GM23338 (cell line): ENCODE measurements at regions not wholly inside any gene's neighbourhood (a gene's known extent, or its start where the extent isn't known, plus 50 kb on each side); places are given as distances from the start of the nearest gene placed in this dataset.

ENCODE experiments used
- ATAC-seq: fragments of 200-7000 bp; cut with Tn5 transposase; 3 replicates; pipeline ENCODE4 v1.9.1; 2020
- DNase-seq: peaks from one replicate; pipeline ENCODE4 v3.0.0-alpha.2; 2015; ENCODE audit warnings: low spot score
- H2AFZ ChIP-seq: fragments of 200-600 bp; sonication (generic); 2 replicates; pipeline ENCODE4 v1.8.0; 2016; ENCODE audit warnings: antibody characterized with exemption, mild to moderate bottlenecking, moderate library complexity
- H3F3A ChIP-seq: fragments of 200-600 bp; sonication (generic); replicated peaks from 2 replicates; pipeline ENCODE4 v1.8.0; 2017; ENCODE audit warnings: antibody characterized with exemption, mixed run types, low read depth
- H3K27ac ChIP-seq: fragments of 200-600 bp; sonication (generic); 2 replicates; pipeline ENCODE4 v1.6.1; 2016; ENCODE audit warnings: low read depth
- H3K27me3 ChIP-seq: fragments of 200-600 bp; sonication (generic); 2 replicates; pipeline ENCODE4 v1.8.0; 2016; ENCODE audit warnings: mild to moderate bottlenecking, mixed run types, moderate library complexity; ENCODE audit not compliant: insufficient read depth
- H3K36me3 ChIP-seq: fragments of 200-600 bp; sonication (generic); 2 replicates; pipeline ENCODE4 v1.8.0; 2016; ENCODE audit warnings: mild to moderate bottlenecking; ENCODE audit not compliant: insufficient read depth
- H3K4me1 ChIP-seq: fragments of 200-600 bp; sonication (generic); 2 replicates; pipeline ENCODE4 v1.8.0; 2016; ENCODE audit warnings: mild to moderate bottlenecking, moderate library complexity; ENCODE audit not compliant: insufficient read depth
- H3K4me2 ChIP-seq: fragments of 200-600 bp; sonication (generic); 2 replicates; pipeline ENCODE4 v1.7.1; 2017; ENCODE audit warnings: mixed run types
- H3K4me3 ChIP-seq: fragments of 200-600 bp; sonication (generic); 2 replicates; pipeline ENCODE4 v1.6.1; 2016; ENCODE audit warnings: mixed run types
- H3K79me2 ChIP-seq: fragments of 200-600 bp; sonication (generic); replicated peaks from 2 replicates; pipeline ENCODE4 v1.8.0; 2017; ENCODE audit warnings: mild to moderate bottlenecking; ENCODE audit not compliant: insufficient read depth
- H3K9me2 ChIP-seq: fragments of 200-600 bp; sonication (generic); 2 replicates; pipeline ENCODE4 v1.8.0; 2017; ENCODE audit not compliant: insufficient read depth
- H4K20me1 ChIP-seq: fragments of 200-600 bp; sonication (generic); replicated peaks from 2 replicates; pipeline ENCODE4 v1.8.0; 2017; ENCODE audit warnings: mild to moderate bottlenecking; ENCODE audit not compliant: insufficient read depth
- H3K27ac Mint-ChIP-seq: 2 replicates; pipeline ENCODE4 v1.8.0; 2020; ENCODE audit warnings: inconsistent platforms, mild to moderate bottlenecking, moderate library complexity, mixed read lengths
- H3K27me3 Mint-ChIP-seq: 3 replicates; pipeline ENCODE4 v1.8.0; 2022; ENCODE audit warnings: low read depth, mild to moderate bottlenecking, moderate library complexity, mixed read lengths, inconsistent platforms; ENCODE audit not compliant: insufficient read depth, poor library complexity
- H3K36me3 Mint-ChIP-seq: 3 replicates; pipeline ENCODE4 v1.8.0; 2021; ENCODE audit warnings: low read depth, mild to moderate bottlenecking, inconsistent platforms, moderate library complexity, mixed read lengths
- H3K4me1 Mint-ChIP-seq: 3 replicates; pipeline ENCODE4 v1.8.0; 2020; ENCODE audit warnings: mild to moderate bottlenecking, inconsistent platforms, mixed read lengths
- H3K4me3 Mint-ChIP-seq: 3 replicates; pipeline ENCODE4 v1.8.0; 2021; ENCODE audit warnings: moderate library complexity, mild to moderate bottlenecking, inconsistent platforms, mixed read lengths
- H3K9me3 Mint-ChIP-seq: 3 replicates; pipeline ENCODE4 v1.8.0; 2020; ENCODE audit warnings: moderate library complexity, mild to moderate bottlenecking, inconsistent platforms, mixed read lengths
- CREB1 ChIP-seq: fragments of 250-450 bp; sonication (Bioruptor Pico); IDR thresholded peaks from 2 replicates; pipeline ENCODE4 v1.5.0; 2020; ENCODE audit warnings: low read depth, mild to moderate bottlenecking, moderate library complexity
- EZH2 ChIP-seq: fragments of 200-600 bp; sonication (generic); IDR thresholded peaks from one replicate; pipeline ENCODE4 v1.8.0; 2017; ENCODE audit warnings: antibody characterized with exemption, mild to moderate bottlenecking, low read depth; ENCODE audit not compliant: unreplicated experiment
- EZH2phosphoT487 ChIP-seq: fragments of 200-600 bp; sonication (generic); IDR thresholded peaks from one replicate; pipeline ENCODE4 v1.8.1; 2018; ENCODE audit warnings: antibody characterized with exemption; ENCODE audit not compliant: unreplicated experiment
- JUNB ChIP-seq: IDR thresholded peaks from one replicate; pipeline ENCODE4 v1.6.1; 2016; ENCODE audit warnings: antibody characterized with exemption; ENCODE audit not compliant: unreplicated experiment
- NANOG ChIP-seq: IDR thresholded peaks from 2 replicates; pipeline ENCODE4 v1.6.1; 2016; ENCODE audit warnings: antibody characterized with exemption, borderline replicate concordance
- POLR2AphosphoS5 ChIP-seq: IDR thresholded peaks from 2 replicates; pipeline ENCODE4 v1.6.1; 2016; ENCODE audit warnings: antibody characterized with exemption, low read depth
- STAT1 ChIP-seq: IDR thresholded peaks from one replicate; pipeline ENCODE4 v1.6.1; 2016; ENCODE audit warnings: antibody characterized with exemption; ENCODE audit not compliant: unreplicated experiment
- ZNF114 ChIP-seq: fragments of 250-450 bp; sonication (Bioruptor Pico); IDR thresholded peaks from 2 replicates; pipeline ENCODE4 v1.5.0; 2020; ENCODE audit warnings: mild to moderate bottlenecking, moderate library complexity
- ZNF331 ChIP-seq: fragments of 250-450 bp; sonication (Bioruptor Pico); IDR thresholded peaks from 2 replicates; pipeline ENCODE4 v1.5.0; 2020; ENCODE audit warnings: low read depth, mild to moderate bottlenecking, moderate library complexity
- TF ChIP-seq, protein P1 (sequence below), 2 experiments: fragments of 200-600 bp in 1 of 2; sonication (generic) in 1 of 2; conservative IDR thresholded peaks; 2 replicates each; pipeline versions ENCODE4 v1.5.1 to v1.6.1; 2016 to 2017; ENCODE audit warnings: antibody characterized with exemption in 2 of 2, low read depth in 2 of 2, mild to moderate bottlenecking in 2 of 2, moderate library complexity in 1 of 2
- TF ChIP-seq, protein P2 (sequence below): IDR thresholded peaks from one replicate; pipeline ENCODE4 v1.6.1; 2018; ENCODE audit warnings: antibody characterized with exemption; ENCODE audit not compliant: unreplicated experiment
- TF ChIP-seq, protein P3 (sequence below): fragments of 250-450 bp; sonication (Bioruptor Pico); IDR thresholded peaks from 2 replicates; pipeline ENCODE4 v1.5.0; 2020; ENCODE audit warnings: mild to moderate bottlenecking, moderate library complexity
- TF ChIP-seq, protein P4 (sequence below): IDR thresholded peaks from 2 replicates; pipeline ENCODE4 v1.6.1; 2016; ENCODE audit warnings: antibody characterized with exemption

DNA sequence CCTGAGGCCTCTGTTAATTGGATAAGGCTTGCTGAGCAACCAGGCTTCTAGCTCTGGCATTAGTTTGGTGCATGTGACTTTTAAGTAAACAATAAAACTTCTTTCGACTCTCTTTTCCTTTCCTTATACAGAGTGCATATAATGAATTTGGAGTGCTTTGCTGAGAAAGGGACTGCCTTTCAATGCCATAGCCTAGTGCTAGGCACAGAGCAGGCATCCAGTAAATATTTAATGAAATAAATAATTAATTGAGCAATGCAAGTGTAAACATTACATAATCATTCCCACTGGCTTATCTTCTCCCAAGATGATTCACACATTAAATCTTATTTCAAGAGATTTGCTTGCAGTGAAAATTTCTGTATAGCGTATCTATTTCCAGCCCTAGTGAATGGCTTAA, 74.1 kb downstream of the NMUR2 start:
- no peaks in the 10 kb centered on the region for H3K36me3 ChIP-seq
- H3F3A ChIP-seq, result no peaks in the 10 kb centered on the region
- H3K4me3 ChIP-seq, result no peak overlapping the region
- no peak overlapping the region for H2AFZ ChIP-seq
- H3K4me1 ChIP-seq, result no peaks in the 10 kb centered on the region
- Mint-ChIP-seq H3K27ac (no peak overlapping the region), H3K27me3 (no peaks in the 10 kb centered on the region), H3K9me3 (no peaks in the 10 kb centered on the region), H3K4me1 (peaks cover 4% of the 10 kb centered on the region; the same call in 2 of the 3 replicates), H3K4me3 (no peak overlapping the region), H3K36me3 (no peaks in the 10 kb centered on the region)
- no peak for ATAC-seq
- H3K79me2 ChIP-seq, result no peaks in the 10 kb centered on the region
- TF ChIP-seq NANOG (no peak), ZNF114 (CRISPR knock-in tag) (no peak), JUNB (no peak), CREB1 (no peak), ZNF331 (CRISPR knock-in tag) (no peak), EZH2phosphoT487 (no peak), POLR2AphosphoS5 (no peak), EZH2 (no peak), STAT1 (no peak)
- TF ChIP-seq, protein P1, sequence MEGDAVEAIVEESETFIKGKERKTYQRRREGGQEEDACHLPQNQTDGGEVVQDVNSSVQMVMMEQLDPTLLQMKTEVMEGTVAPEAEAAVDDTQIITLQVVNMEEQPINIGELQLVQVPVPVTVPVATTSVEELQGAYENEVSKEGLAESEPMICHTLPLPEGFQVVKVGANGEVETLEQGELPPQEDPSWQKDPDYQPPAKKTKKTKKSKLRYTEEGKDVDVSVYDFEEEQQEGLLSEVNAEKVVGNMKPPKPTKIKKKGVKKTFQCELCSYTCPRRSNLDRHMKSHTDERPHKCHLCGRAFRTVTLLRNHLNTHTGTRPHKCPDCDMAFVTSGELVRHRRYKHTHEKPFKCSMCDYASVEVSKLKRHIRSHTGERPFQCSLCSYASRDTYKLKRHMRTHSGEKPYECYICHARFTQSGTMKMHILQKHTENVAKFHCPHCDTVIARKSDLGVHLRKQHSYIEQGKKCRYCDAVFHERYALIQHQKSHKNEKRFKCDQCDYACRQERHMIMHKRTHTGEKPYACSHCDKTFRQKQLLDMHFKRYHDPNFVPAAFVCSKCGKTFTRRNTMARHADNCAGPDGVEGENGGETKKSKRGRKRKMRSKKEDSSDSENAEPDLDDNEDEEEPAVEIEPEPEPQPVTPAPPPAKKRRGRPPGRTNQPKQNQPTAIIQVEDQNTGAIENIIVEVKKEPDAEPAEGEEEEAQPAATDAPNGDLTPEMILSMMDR (conservative IDR thresholded peaks at IDR 0.05; ENCODE audit: low read depth in 2 of 2), result no peak
- TF ChIP-seq, protein P2, sequence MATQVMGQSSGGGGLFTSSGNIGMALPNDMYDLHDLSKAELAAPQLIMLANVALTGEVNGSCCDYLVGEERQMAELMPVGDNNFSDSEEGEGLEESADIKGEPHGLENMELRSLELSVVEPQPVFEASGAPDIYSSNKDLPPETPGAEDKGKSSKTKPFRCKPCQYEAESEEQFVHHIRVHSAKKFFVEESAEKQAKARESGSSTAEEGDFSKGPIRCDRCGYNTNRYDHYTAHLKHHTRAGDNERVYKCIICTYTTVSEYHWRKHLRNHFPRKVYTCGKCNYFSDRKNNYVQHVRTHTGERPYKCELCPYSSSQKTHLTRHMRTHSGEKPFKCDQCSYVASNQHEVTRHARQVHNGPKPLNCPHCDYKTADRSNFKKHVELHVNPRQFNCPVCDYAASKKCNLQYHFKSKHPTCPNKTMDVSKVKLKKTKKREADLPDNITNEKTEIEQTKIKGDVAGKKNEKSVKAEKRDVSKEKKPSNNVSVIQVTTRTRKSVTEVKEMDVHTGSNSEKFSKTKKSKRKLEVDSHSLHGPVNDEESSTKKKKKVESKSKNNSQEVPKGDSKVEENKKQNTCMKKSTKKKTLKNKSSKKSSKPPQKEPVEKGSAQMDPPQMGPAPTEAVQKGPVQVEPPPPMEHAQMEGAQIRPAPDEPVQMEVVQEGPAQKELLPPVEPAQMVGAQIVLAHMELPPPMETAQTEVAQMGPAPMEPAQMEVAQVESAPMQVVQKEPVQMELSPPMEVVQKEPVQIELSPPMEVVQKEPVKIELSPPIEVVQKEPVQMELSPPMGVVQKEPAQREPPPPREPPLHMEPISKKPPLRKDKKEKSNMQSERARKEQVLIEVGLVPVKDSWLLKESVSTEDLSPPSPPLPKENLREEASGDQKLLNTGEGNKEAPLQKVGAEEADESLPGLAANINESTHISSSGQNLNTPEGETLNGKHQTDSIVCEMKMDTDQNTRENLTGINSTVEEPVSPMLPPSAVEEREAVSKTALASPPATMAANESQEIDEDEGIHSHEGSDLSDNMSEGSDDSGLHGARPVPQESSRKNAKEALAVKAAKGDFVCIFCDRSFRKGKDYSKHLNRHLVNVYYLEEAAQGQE, result no peak
- TF ChIP-seq, protein P3, sequence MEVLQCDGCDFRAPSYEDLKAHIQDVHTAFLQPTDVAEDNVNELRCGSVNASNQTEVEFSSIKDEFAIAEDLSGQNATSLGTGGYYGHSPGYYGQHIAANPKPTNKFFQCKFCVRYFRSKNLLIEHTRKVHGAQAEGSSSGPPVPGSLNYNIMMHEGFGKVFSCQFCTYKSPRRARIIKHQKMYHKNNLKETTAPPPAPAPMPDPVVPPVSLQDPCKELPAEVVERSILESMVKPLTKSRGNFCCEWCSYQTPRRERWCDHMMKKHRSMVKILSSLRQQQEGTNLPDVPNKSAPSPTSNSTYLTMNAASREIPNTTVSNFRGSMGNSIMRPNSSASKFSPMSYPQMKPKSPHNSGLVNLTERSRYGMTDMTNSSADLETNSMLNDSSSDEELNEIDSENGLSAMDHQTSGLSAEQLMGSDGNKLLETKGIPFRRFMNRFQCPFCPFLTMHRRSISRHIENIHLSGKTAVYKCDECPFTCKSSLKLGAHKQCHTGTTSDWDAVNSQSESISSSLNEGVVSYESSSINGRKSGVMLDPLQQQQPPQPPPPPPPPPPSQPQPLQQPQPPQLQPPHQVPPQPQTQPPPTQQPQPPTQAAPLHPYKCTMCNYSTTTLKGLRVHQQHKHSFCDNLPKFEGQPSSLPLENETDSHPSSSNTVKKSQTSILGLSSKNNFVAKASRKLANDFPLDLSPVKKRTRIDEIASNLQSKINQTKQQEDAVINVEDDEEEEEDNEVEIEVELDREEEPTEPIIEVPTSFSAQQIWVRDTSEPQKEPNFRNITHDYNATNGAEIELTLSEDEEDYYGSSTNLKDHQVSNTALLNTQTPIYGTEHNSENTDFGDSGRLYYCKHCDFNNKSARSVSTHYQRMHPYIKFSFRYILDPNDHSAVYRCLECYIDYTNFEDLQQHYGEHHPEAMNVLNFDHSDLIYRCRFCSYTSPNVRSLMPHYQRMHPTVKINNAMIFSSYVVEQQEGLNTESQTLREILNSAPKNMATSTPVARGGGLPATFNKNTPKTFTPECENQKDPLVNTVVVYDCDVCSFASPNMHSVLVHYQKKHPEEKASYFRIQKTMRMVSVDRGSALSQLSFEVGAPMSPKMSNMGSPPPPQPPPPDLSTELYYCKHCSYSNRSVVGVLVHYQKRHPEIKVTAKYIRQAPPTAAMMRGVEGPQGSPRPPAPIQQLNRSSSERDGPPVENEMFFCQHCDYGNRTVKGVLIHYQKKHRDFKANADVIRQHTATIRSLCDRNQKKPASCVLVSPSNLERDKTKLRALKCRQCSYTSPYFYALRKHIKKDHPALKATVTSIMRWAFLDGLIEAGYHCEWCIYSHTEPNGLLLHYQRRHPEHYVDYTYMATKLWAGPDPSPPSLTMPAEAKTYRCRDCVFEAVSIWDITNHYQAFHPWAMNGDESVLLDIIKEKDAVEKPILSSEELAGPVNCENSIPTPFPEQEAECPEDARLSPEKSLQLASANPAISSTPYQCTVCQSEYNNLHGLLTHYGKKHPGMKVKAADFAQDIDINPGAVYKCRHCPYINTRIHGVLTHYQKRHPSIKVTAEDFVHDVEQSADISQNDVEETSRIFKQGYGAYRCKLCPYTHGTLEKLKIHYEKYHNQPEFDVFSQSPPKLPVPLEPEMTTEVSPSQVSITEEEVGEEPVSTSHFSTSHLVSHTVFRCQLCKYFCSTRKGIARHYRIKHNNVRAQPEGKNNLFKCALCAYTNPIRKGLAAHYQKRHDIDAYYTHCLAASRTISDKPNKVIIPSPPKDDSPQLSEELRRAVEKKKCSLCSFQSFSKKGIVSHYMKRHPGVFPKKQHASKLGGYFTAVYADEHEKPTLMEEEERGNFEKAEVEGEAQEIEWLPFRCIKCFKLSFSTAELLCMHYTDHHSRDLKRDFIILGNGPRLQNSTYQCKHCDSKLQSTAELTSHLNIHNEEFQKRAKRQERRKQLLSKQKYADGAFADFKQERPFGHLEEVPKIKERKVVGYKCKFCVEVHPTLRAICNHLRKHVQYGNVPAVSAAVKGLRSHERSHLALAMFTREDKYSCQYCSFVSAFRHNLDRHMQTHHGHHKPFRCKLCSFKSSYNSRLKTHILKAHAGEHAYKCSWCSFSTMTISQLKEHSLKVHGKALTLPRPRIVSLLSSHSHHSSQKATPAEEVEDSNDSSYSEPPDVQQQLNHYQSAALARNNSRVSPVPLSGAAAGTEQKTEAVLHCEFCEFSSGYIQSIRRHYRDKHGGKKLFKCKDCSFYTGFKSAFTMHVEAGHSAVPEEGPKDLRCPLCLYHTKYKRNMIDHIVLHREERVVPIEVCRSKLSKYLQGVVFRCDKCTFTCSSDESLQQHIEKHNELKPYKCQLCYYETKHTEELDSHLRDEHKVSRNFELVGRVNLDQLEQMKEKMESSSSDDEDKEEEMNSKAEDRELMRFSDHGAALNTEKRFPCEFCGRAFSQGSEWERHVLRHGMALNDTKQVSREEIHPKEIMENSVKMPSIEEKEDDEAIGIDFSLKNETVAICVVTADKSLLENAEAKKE, result no peak
- TF ChIP-seq, protein P4, sequence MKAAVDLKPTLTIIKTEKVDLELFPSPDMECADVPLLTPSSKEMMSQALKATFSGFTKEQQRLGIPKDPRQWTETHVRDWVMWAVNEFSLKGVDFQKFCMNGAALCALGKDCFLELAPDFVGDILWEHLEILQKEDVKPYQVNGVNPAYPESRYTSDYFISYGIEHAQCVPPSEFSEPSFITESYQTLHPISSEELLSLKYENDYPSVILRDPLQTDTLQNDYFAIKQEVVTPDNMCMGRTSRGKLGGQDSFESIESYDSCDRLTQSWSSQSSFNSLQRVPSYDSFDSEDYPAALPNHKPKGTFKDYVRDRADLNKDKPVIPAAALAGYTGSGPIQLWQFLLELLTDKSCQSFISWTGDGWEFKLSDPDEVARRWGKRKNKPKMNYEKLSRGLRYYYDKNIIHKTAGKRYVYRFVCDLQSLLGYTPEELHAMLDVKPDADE, result no peak
- no peaks in the 10 kb centered on the region; the same call in 1 of the 2 replicates for H3K9me2 ChIP-seq
- H4K20me1 ChIP-seq, result no peaks in the 10 kb centered on the region
- no peak overlapping the region for H3K4me2 ChIP-seq
- no peak overlapping the region for H3K27ac ChIP-seq
- no peaks in the 10 kb centered on the region for H3K27me3 ChIP-seq
- DNase-seq, result no peak
